HepG2 (cell line): ENCODE measurements at regions not wholly inside any gene's neighbourhood (a gene's known extent, or its start where the extent isn't known, plus 50 kb on each side); places are given as distances from the start of the nearest gene placed in this dataset.

Experiments used
- ATF2 ChIP-seq: sonication (generic); formaldehyde crosslinking; IDR thresholded peaks from 2 replicates; pipeline ENCODE4 v1.4.0; 2020; ENCODE audit warnings: missing genetic modification reagents
- ELK4 ChIP-seq: sonication (generic); formaldehyde crosslinking; IDR thresholded peaks from 2 replicates; pipeline ENCODE4 v1.9.0; 2021; ENCODE audit warnings: missing genetic modification reagents, borderline replicate concordance
- KIAA2018 ChIP-seq: sonication (generic); formaldehyde crosslinking; IDR thresholded peaks from 2 replicates; pipeline ENCODE4 v1.5.0; 2020; ENCODE audit warnings: mild to moderate bottlenecking, missing genetic modification reagents, borderline replicate concordance
- NR0B2 ChIP-seq: sonication (generic); formaldehyde crosslinking; IDR thresholded peaks from 2 replicates; pipeline ENCODE4 v1.4.0; 2020; ENCODE audit warnings: mild to moderate bottlenecking, missing genetic modification reagents
- RARG ChIP-seq: sonication (generic); formaldehyde crosslinking; IDR thresholded peaks from 2 replicates; pipeline ENCODE4 v1.4.0; 2020; ENCODE audit warnings: low read depth, mild to moderate bottlenecking, missing genetic modification reagents
- ZNF292 ChIP-seq: sonication (generic); formaldehyde crosslinking; IDR thresholded peaks from 2 replicates; pipeline ENCODE4 v1.8.1; 2022; ENCODE audit warnings: mild to moderate bottlenecking, low read depth, missing genetic modification reagents, borderline replicate concordance
- ZNF737 ChIP-seq: sonication (generic); formaldehyde crosslinking; IDR thresholded peaks from 2 replicates; pipeline ENCODE4 v1.5.0; 2020; ENCODE audit warnings: missing genetic modification reagents, mild to moderate bottlenecking, borderline replicate concordance
- TF ChIP-seq, protein P1 (sequence below): sonication (generic); formaldehyde crosslinking; IDR thresholded peaks from 2 replicates; pipeline ENCODE4 v1.5.1; 2020; ENCODE audit warnings: mild to moderate bottlenecking, missing genetic modification reagents, moderate library complexity
- TF ChIP-seq, protein P2 (sequence below): sonication (generic); formaldehyde crosslinking; IDR thresholded peaks from 2 replicates; pipeline ENCODE4 v1.4.0; 2020; ENCODE audit warnings: mild to moderate bottlenecking, missing genetic modification reagents

- TF ChIP-seq KIAA2018 (CRISPR knock-in tag): no peak
- TF ChIP-seq ZNF737: no peak
- TF ChIP-seq, protein P1, sequence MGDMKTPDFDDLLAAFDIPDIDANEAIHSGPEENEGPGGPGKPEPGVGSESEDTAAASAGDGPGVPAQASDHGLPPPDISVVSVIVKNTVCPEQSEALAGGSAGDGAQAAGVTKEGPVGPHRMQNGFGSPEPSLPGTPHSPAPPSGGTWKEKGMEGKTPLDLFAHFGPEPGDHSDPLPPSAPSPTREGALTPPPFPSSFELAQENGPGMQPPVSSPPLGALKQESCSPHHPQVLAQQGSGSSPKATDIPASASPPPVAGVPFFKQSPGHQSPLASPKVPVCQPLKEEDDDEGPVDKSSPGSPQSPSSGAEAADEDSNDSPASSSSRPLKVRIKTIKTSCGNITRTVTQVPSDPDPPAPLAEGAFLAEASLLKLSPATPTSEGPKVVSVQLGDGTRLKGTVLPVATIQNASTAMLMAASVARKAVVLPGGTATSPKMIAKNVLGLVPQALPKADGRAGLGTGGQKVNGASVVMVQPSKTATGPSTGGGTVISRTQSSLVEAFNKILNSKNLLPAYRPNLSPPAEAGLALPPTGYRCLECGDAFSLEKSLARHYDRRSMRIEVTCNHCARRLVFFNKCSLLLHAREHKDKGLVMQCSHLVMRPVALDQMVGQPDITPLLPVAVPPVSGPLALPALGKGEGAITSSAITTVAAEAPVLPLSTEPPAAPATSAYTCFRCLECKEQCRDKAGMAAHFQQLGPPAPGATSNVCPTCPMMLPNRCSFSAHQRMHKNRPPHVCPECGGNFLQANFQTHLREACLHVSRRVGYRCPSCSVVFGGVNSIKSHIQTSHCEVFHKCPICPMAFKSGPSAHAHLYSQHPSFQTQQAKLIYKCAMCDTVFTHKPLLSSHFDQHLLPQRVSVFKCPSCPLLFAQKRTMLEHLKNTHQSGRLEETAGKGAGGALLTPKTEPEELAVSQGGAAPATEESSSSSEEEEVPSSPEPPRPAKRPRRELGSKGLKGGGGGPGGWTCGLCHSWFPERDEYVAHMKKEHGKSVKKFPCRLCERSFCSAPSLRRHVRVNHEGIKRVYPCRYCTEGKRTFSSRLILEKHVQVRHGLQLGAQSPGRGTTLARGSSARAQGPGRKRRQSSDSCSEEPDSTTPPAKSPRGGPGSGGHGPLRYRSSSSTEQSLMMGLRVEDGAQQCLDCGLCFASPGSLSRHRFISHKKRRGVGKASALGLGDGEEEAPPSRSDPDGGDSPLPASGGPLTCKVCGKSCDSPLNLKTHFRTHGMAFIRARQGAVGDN (CRISPR knock-in tag): peak; percentile 81
- TF ChIP-seq, protein P2, sequence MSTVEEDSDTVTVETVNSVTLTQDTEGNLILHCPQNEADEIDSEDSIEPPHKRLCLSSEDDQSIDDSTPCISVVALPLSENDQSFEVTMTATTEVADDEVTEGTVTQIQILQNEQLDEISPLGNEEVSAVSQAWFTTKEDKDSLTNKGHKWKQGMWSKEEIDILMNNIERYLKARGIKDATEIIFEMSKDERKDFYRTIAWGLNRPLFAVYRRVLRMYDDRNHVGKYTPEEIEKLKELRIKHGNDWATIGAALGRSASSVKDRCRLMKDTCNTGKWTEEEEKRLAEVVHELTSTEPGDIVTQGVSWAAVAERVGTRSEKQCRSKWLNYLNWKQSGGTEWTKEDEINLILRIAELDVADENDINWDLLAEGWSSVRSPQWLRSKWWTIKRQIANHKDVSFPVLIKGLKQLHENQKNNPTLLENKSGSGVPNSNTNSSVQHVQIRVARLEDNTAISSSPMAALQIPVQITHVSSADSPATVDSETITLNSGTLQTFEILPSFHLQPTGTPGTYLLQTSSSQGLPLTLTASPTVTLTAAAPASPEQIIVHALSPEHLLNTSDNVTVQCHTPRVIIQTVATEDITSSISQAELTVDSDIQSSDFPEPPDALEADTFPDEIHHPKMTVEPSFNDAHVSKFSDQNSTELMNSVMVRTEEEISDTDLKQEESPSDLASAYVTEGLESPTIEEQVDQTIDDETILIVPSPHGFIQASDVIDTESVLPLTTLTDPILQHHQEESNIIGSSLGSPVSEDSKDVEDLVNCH (CRISPR knock-in tag): no peak
- peak; percentile 63; the same call in 1 of the 2 replicates for TF ChIP-seq NR0B2
- peak; percentile 68; the same call in 1 of the 2 replicates for TF ChIP-seq ATF2
- TF ChIP-seq ELK4: no peak
- no peak for TF ChIP-seq RARG
- peak; percentile 59; the same call in 1 of the 2 replicates for TF ChIP-seq ZNF292 (CRISPR knock-in tag)
These were observed 295.0 kb upstream of the IGFBP3 start (continued) for GRCh38 chr7:46215987-46216567.
